NCI-H128 (cell line): ENCODE measurements at regions not wholly inside any gene's neighbourhood (a gene's known extent, or its start where the extent isn't known, plus 50 kb on each side); places are given as distances from the start of the nearest gene placed in this dataset.
"Not testable (repeated sequence)": the region's sequence is repeated elsewhere in the genome, so short reads cannot be mapped to it uniquely, and the experiment has no call there.

ENCODE experiments used
- DNase-seq: peaks from one replicate; lab custom pipeline; 2025; ENCODE audit not compliant: unreplicated experiment; lab: John Stamatoyannopoulos, UW

GRCh38 chr15:79160211-79160610, 69.6 kb upstream of the RASGRF1 start:
- DNase-seq, result no peak

- DNase-seq, result no peak
These were observed 67.3 kb upstream of the RASGRF1 start for GRCh38 chr15:79157631-79158592.

GRCh38 chr15:79156704-79157375, 66.3 kb upstream of the RASGRF1 start:
- no peak for DNase-seq

- DNase-seq, result no peak
These were observed 64.0 kb upstream of the RASGRF1 start for GRCh38 chr15:79154483-79155135.

- not testable (repeated sequence) for DNase-seq
These were observed 53.7 kb upstream of the RASGRF1 start for GRCh38 chr15:79144290-79144689.

- no peak for DNase-seq
These were observed 50.4 kb upstream of the RASGRF1 start for GRCh38 chr15:79140846-79141570.
